H1 (cell line): ENCODE measurements at regions not wholly inside any gene's neighbourhood (a gene's known extent, or its start where the extent isn't known, plus 50 kb on each side); places are given as distances from the start of the nearest gene placed in this dataset.

Experiments
- CTCF ChIA-PET: fragments of 300-600 bp; sonication (Branson Sonifier 250); formaldehyde crosslinking; loops from one replicate; lab custom pipeline; 2021; ENCODE audit not compliant: partially characterized antibody; lab: Charles Lee
- POLR2A ChIA-PET: fragments of 300-600 bp; sonication (Branson Sonifier 250); formaldehyde crosslinking; loops from one replicate; lab custom pipeline; 2021; ENCODE audit warnings: inconsistent platforms; ENCODE audit not compliant: partially characterized antibody; lab: Charles Lee
- DNase-seq, 2 experiments: peaks; one replicate each; pipeline versions ENCODE4 v3.0.0 to v3.0.0-alpha.2; 2010 to 2022; ENCODE audit warnings: low spot score in 2 of 2, low read depth in 1 of 2, mixed read lengths in 1 of 2
- FAIRE-seq: peaks from 2 replicates; lab custom pipeline; 2011; peaks lifted over from hg19 to GRCh38; lab: Jason Lieb, UNC
- H2AFZ ChIP-seq: 2 replicates; pipeline ENCODE4 v1.8.1; 2012; ENCODE audit warnings: low read length, inconsistent platforms
- H2AK5ac ChIP-seq: 2 replicates; pipeline ENCODE4 v1.6.1; 2013; ENCODE audit warnings: low read depth, low read length
- H2BK120ac ChIP-seq: replicated peaks from 2 replicates; pipeline ENCODE3; 2013; ENCODE audit warnings: low read depth, low read length, inconsistent platforms
- H2BK12ac ChIP-seq: 2 replicates; pipeline ENCODE4 v1.6.1; 2013; ENCODE audit warnings: low read depth, low read length
- H2BK15ac ChIP-seq: 2 replicates; pipeline ENCODE4 v1.6.1; 2013; ENCODE audit warnings: low read length
- H2BK20ac ChIP-seq: 2 replicates; pipeline ENCODE4 v1.6.1; 2013; ENCODE audit warnings: low read length
- H2BK5ac ChIP-seq: 2 replicates; pipeline ENCODE4 v1.6.1; 2013; ENCODE audit warnings: low read depth, low read length
- H3K14ac ChIP-seq: 2 replicates; pipeline ENCODE4 v1.6.1; 2013; ENCODE audit warnings: inconsistent platforms; ENCODE audit not compliant: insufficient read length
- H3K18ac ChIP-seq: 2 replicates; pipeline ENCODE4 v1.6.1; 2013; ENCODE audit warnings: low read length; ENCODE audit errors: extremely low read depth
- H3K23ac ChIP-seq: 2 replicates; pipeline ENCODE4 v1.6.1; 2013; ENCODE audit warnings: inconsistent platforms; ENCODE audit not compliant: insufficient read length
- H3K23me2 ChIP-seq: 2 replicates; pipeline ENCODE4 v1.6.1; 2013; ENCODE audit warnings: low read depth, low read length
- H3K27ac ChIP-seq: 2 replicates; pipeline ENCODE4 v1.6.1; 2011; ENCODE audit warnings: low read depth, low read length, inconsistent platforms
- H3K27me3 ChIP-seq, 4 experiments: replicated peaks in 1 of 4; 1 replicate in 1 of 4; 2 replicates in 3 of 4; pipeline versions ENCODE4 v1.6.1 to v1.8.1; 2011 to 2013; ENCODE audit warnings: low read length in 3 of 4, mild to moderate bottlenecking in 3 of 4, inconsistent platforms in 2 of 4, mixed read lengths in 2 of 4, moderate library complexity in 1 of 4; ENCODE audit not compliant: control insufficient read depth in 3 of 4, insufficient read depth in 3 of 4; ENCODE audit errors: extremely low read depth in 1 of 4
- H3K36me3 ChIP-seq, 4 experiments: 2 replicates each; pipeline versions ENCODE4 v1.6.1 to v1.8.1; 2011 to 2013; ENCODE audit warnings: mild to moderate bottlenecking in 4 of 4, low read length in 3 of 4, moderate library complexity in 2 of 4, control low read depth in 1 of 4, inconsistent platforms in 1 of 4; ENCODE audit not compliant: insufficient read depth in 4 of 4, control insufficient read depth in 2 of 4
- H3K4ac ChIP-seq: replicated peaks from 2 replicates; pipeline ENCODE3; 2013; ENCODE audit warnings: low read length, low read depth, mixed read lengths, inconsistent platforms; ENCODE audit not compliant: insufficient read length
- H3K4me1 ChIP-seq, 4 experiments: replicated peaks in 1 of 4; 1 replicate in 1 of 4; 2 replicates in 3 of 4; pipeline versions ENCODE4 v1.6.1 to v1.8.1; 2011 to 2013; ENCODE audit warnings: low read length in 3 of 4, inconsistent platforms in 2 of 4, mixed read lengths in 1 of 4; ENCODE audit not compliant: insufficient read depth in 4 of 4, control insufficient read depth in 3 of 4
- H3K4me2 ChIP-seq, 2 experiments: 2 replicates each; pipeline versions ENCODE4 v1.6.1 to v1.8.1; 2011 to 2013; ENCODE audit warnings: low read depth in 2 of 2, low read length in 2 of 2, control low read depth in 1 of 2, inconsistent platforms in 1 of 2, mild to moderate bottlenecking in 1 of 2; ENCODE audit not compliant: insufficient read depth in 1 of 2
- H3K4me3 ChIP-seq, 4 experiments: fragments of 200-600, 300-600 bp in 1 of 4; sonication (generic), shearing (Covaris generic), sonication (Bioruptor Twin) in 1 of 4; 2 replicates each; pipeline versions ENCODE4 v1.5.1 to v1.8.1; 2011 to 2016; ENCODE audit warnings: low read length in 4 of 4, low read depth in 3 of 4, control low read depth in 2 of 4, inconsistent platforms in 2 of 4, mild to moderate bottlenecking in 2 of 4, mixed read lengths in 1 of 4, moderate library complexity in 1 of 4; ENCODE audit not compliant: insufficient read depth in 2 of 4; ENCODE audit errors: extremely low read depth in 1 of 4
- H3K56ac ChIP-seq: replicated peaks from 2 replicates; pipeline ENCODE3; 2013; ENCODE audit warnings: low read depth, mild to moderate bottlenecking, mixed read lengths, low read length, inconsistent platforms; ENCODE audit not compliant: insufficient read length
- H3K79me1 ChIP-seq: 2 replicates; pipeline ENCODE4 v1.6.1; 2013; ENCODE audit warnings: low read depth, low read length, control low read depth
- H3K79me2 ChIP-seq, 2 experiments: 2 replicates each; pipeline versions ENCODE4 v1.6.1 to v1.8.1; 2012 to 2013; ENCODE audit warnings: low read length in 2 of 2, mild to moderate bottlenecking in 2 of 2, inconsistent platforms in 1 of 2; ENCODE audit not compliant: insufficient read depth in 2 of 2, control insufficient read depth in 1 of 2
- H3K9ac ChIP-seq, 4 experiments: replicated peaks in 1 of 4; 1 replicate in 1 of 4; 2 replicates in 3 of 4; pipeline versions ENCODE4 v1.6.1 to v1.8.1; 2011 to 2013; ENCODE audit warnings: low read depth in 3 of 4, low read length in 3 of 4, control low read depth in 2 of 4, mild to moderate bottlenecking in 2 of 4, moderate library complexity in 2 of 4, inconsistent platforms in 1 of 4; ENCODE audit errors: extremely low read depth in 1 of 4
- H3K9me3 ChIP-seq, 2 experiments: 2 replicates each; pipeline versions ENCODE4 v1.6.1 to v1.8.1; 2012 to 2013; ENCODE audit warnings: mild to moderate bottlenecking in 2 of 2, moderate library complexity in 2 of 2, control low read depth in 1 of 2, inconsistent platforms in 1 of 2, low read depth in 1 of 2, low read length in 1 of 2, mixed read lengths in 1 of 2; ENCODE audit not compliant: insufficient read depth in 2 of 2
- H4K20me1 ChIP-seq, 2 experiments: replicated peaks in 1 of 2; 2 replicates each; pipeline versions ENCODE3 to v1.8.1; 2011 to 2013; ENCODE audit warnings: inconsistent platforms in 2 of 2, low read length in 2 of 2, mild to moderate bottlenecking in 1 of 2; ENCODE audit not compliant: insufficient read depth in 2 of 2, control insufficient read depth in 1 of 2
- H4K5ac ChIP-seq: 2 replicates; pipeline ENCODE4 v1.6.1; 2013; ENCODE audit warnings: low read length, low read depth, mixed read lengths, inconsistent platforms; ENCODE audit not compliant: insufficient read length
- H4K8ac ChIP-seq: 2 replicates; pipeline ENCODE4 v1.8.0; 2013; ENCODE audit warnings: mild to moderate bottlenecking, moderate library complexity, low read length, inconsistent platforms; ENCODE audit not compliant: insufficient read depth; ENCODE audit errors: extremely low read depth
- H4K91ac ChIP-seq: replicated peaks from 2 replicates; pipeline ENCODE3; 2013; ENCODE audit warnings: low read length, mixed read lengths, inconsistent platforms; ENCODE audit not compliant: insufficient read length
- KDM4A ChIP-seq: IDR thresholded peaks from one replicate; pipeline ENCODE4 v1.7.1; 2012; ENCODE audit warnings: low read depth, mild to moderate bottlenecking, moderate library complexity, low read length, inconsistent platforms; ENCODE audit not compliant: severe bottlenecking
- WGBS, 2 experiments: shearing (Covaris generic) in 1 of 2; methylation state at CpG; one replicate each; pipeline versions ENCODE4 v1.1.6 to v1.1.7; 2013 to 2015; ENCODE audit warnings: low lambda C conversion rate in 2 of 2, mixed read lengths in 2 of 2, inconsistent platforms in 1 of 2, low coverage in 1 of 2, missing lambda C conversion rate in 1 of 2; ENCODE audit not compliant: insufficient replicate concordance in 2 of 2, insufficient coverage in 1 of 2, insufficient read length in 1 of 2; ENCODE audit errors: extremely low coverage in 1 of 2, missing lambda C conversion rate in 1 of 2; 5-methylcytosine and 5-hydroxymethylcytosine counted together

- FAIRE-seq (no peak), DNase-seq (no peak)
- no peak overlapping the region for H4K91ac ChIP-seq
- no peak overlapping the region for H4K8ac ChIP-seq
- H4K5ac ChIP-seq: no peak overlapping the region
- whole genome bisulfite sequencing, 2 experiments: 91% methylated on average over 3 of the region's 3 CpGs; no CpG with 5 or more reads in 1 of the 2 experiments
- no peak overlapping the region for H3K9ac ChIP-seq
- ChIA-PET CTCF (interaction anchor here (0.9 kb wide), 1 partner anchor 20 kb away, joined by 3 read pairs; no protein-coding TSS in a partner anchor), POLR2A (no interaction called here)
- no peak overlapping the region for H3K23ac ChIP-seq
- H3K4ac ChIP-seq: no peak overlapping the region
- H3K14ac ChIP-seq: no peak overlapping the region
- no peak for TF ChIP-seq KDM4A
- no peaks in the 10 kb centered on the region for H3K79me1 ChIP-seq
- no peak overlapping the region for H3K4me3 ChIP-seq
- no peaks in the 10 kb centered on the region for H3K79me2 ChIP-seq
- H3K4me2 ChIP-seq: no peak overlapping the region
- H2BK20ac ChIP-seq: no peak overlapping the region
- H3K18ac ChIP-seq: no peak overlapping the region
- no peak overlapping the region for H2AK5ac ChIP-seq
- H3K56ac ChIP-seq: no peak overlapping the region
- H2BK120ac ChIP-seq: no peak overlapping the region
- no peak overlapping the region for H3K27ac ChIP-seq
- 0 out of 2 replicates have a peak, but pooled peaks cover 2% of the 10 kb centered on the region for H3K23me2 ChIP-seq
- H2BK5ac ChIP-seq: no peak overlapping the region
- no peak overlapping the region for H2AFZ ChIP-seq
- no peaks in the 10 kb centered on the region for H3K27me3 ChIP-seq
- no peak overlapping the region for H2BK15ac ChIP-seq
- no peaks in the 10 kb centered on the region for H3K9me3 ChIP-seq
- H4K20me1 ChIP-seq: no peaks in the 10 kb centered on the region
- H3K4me1 ChIP-seq: peaks cover 4 to 10% (median 10%) of the 10 kb centered on the region in 4 experiments; a peak in 5 of 7 replicates
- H2BK12ac ChIP-seq: no peak overlapping the region; the same call in 1 of the 2 replicates
- no peaks in the 10 kb centered on the region for H3K36me3 ChIP-seq
Measured at GRCh38 chr3:182568261-182568660, 225.0 kb upstream of the ATP11B start.
